ENCODE measurements at regions not wholly inside any gene's neighbourhood (a gene's known extent, or its start where the extent isn't known, plus 50 kb on each side); places are given as distances from the start of the nearest gene placed in this dataset.
A peak's percentile ranks its signal among the peaks of the same experiment; 100 is the strongest.
"Not testable (repeated sequence)": the region's sequence is repeated elsewhere in the genome, so short reads cannot be mapped to it uniquely, and the experiment has no call there.

DNA sequence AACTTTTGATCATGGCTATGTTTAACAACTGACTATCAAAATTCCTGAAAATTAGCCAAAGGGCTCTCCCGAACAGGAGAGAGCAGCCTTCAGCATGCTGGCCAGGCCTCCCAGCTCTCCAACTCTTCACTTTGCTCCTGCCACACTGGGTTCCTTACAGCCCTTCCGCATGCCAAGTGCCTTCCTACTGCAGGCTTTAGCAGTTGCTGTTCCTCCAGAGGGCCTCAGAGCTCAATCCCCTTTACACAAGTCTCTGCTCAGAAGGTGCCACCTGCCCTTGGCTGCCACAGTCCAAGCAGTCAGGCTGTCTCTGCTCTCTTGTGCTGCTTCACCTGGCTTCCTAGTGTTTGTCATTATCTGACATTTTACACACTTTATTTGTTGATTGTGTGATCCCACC is 553.1 kb upstream of the PPP2R3A start:
- Histone ChIP-seq H3K4me3 (no peak overlapping the region), H3K4me1 (no peaks in the 10 kb centered on the region), H3K36me3 (no peaks in the 10 kb centered on the region), H3K9me3 (no peaks in the 10 kb centered on the region), H3K27ac (no peak overlapping the region), H3K27me3 (no peaks in the 10 kb centered on the region)
- DNase-seq = no peak
- 56 to 60% methylated on average over 2 of the region's 2 CpGs for WGBS, 2 donors
- TF ChIP-seq, protein P1, sequence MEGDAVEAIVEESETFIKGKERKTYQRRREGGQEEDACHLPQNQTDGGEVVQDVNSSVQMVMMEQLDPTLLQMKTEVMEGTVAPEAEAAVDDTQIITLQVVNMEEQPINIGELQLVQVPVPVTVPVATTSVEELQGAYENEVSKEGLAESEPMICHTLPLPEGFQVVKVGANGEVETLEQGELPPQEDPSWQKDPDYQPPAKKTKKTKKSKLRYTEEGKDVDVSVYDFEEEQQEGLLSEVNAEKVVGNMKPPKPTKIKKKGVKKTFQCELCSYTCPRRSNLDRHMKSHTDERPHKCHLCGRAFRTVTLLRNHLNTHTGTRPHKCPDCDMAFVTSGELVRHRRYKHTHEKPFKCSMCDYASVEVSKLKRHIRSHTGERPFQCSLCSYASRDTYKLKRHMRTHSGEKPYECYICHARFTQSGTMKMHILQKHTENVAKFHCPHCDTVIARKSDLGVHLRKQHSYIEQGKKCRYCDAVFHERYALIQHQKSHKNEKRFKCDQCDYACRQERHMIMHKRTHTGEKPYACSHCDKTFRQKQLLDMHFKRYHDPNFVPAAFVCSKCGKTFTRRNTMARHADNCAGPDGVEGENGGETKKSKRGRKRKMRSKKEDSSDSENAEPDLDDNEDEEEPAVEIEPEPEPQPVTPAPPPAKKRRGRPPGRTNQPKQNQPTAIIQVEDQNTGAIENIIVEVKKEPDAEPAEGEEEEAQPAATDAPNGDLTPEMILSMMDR (IDR thresholded peaks at IDR 0.05) = no peak
- ATAC-seq = no peak
- intact Hi-C loops (cut with DNase I) = no loop called here

DNA sequence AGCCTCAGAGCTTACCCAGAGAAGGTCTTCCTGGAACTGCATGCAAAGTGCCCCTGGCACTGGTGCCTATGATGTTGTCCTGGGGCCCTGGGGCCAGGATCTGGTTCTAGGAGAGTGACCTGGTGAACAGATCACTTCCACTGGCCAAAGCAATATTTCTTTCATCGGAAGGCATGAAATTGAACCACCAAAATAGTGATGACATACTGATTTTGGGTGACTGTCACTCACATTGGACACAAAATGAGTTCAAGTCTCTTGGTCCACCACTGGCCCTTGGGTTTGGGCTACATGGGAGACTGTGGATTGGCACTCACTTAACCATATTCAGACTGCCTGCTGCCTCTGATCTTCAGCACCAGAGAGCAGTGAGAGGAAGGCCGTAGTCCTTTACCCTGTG is 549.3 kb upstream of the PPP2R3A start:
- H3K4me1 ChIP-seq = no peaks in the 10 kb centered on the region
- H3K36me3 ChIP-seq = no peaks in the 10 kb centered on the region
- TF ChIP-seq, protein P1 (IDR thresholded peaks at IDR 0.05) = no peak
- WGBS, 2 donors = 74 to 87% methylated on average over 2 of the region's 2 CpGs
- intact Hi-C loops (cut with DNase I) = no loop called here
- no peaks in the 10 kb centered on the region for H3K9me3 ChIP-seq
- no peak for ATAC-seq
- DNase-seq = no peak
- H3K4me3 ChIP-seq = no peak overlapping the region
- H3K27ac ChIP-seq = no peak overlapping the region
- H3K27me3 ChIP-seq = no peaks in the 10 kb centered on the region

DNA sequence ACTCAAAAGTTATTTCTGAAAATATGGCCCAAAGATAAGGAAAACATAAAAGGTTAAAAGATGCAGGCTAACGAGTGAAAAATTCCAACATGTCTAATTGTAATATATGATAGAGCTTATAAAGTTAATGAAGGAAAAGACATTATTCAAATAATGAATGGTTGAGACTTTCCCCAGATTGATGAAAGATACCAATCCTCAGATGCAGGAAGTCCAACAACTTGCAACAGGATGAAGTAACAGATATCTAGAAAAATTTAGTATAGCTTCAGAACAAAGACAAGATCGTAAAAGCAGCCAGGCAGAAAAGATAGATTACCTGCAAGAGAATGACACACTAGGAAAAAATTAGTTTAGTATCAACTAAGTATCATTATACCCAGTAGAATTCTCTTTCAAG is 546.4 kb upstream of the PPP2R3A start:
- TF ChIP-seq, protein P1 (IDR thresholded peaks at IDR 0.05) = no peak
- intact Hi-C loops (cut with DNase I) = no loop called here
- ATAC-seq = no peak
- no peak for DNase-seq
- Histone ChIP-seq H3K4me1 (no peaks in the 10 kb centered on the region), H3K9me3 (no peaks in the 10 kb centered on the region), H3K27ac (no peak overlapping the region), H3K4me3 (no peak overlapping the region), H3K27me3 (no peaks in the 10 kb centered on the region), H3K36me3 (no peaks in the 10 kb centered on the region)
- 58 to 61% methylated on average over 2 of the region's 2 CpGs for WGBS, 2 donors

DNA sequence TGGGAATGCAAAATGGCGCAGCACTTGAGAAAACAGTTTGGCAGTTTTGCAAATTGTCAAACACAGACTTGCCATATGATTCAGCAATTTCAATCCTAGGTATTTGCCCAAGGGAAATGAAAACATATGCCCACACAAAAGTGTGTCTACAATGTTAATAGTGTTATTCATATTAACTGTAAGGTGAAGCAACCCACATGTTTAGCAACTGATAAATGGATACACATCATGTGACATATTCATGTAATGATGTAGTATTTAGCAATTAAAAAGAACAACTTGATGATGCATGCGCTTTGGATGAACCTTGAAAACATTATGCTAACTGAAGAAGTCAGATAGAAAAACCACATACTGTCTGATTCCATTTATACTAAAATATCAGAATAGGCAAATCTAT is 539.0 kb upstream of the PPP2R3A start:
- H3K9me3 ChIP-seq = no peaks in the 10 kb centered on the region
- ATAC-seq (no peak), DNase-seq (no peak)
- peaks cover 0 to 5% (median 0%) of the 10 kb centered on the region in 7 donors for H3K27me3 ChIP-seq
- H3K36me3 ChIP-seq = no peaks in the 10 kb centered on the region
- WGBS, 2 donors = 91 to 92% methylated on average over 2 of the region's 2 CpGs
- no peak overlapping the region for H3K27ac ChIP-seq
- H3K4me3 ChIP-seq = no peak overlapping the region
- intact Hi-C loops (cut with DNase I) = no loop called here
- no peaks in the 10 kb centered on the region for H3K4me1 ChIP-seq
- TF ChIP-seq, protein P1 (IDR thresholded peaks at IDR 0.05) = no peak

DNA sequence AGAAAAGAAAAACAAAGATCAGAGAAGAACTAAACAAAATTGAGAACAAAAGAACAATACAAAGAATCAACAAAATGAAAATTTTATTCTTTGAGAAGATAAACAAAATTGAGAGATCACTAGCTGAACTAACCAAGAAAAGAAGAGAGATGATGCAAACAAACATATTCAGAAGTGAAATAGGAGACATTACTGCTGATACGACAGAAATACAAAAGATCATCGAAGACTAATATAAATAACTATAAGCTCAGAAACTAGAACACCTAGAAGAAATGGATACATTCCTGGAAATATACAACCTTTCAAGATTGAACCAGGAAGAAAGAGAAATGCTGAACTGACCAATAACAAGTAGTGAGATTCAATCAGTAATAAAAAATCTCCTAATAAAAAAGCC is 533.1 kb upstream of the PPP2R3A start:
- Histone ChIP-seq H3K27me3 (peaks cover 0 to 5% (median 0%) of the 10 kb centered on the region in 7 donors), H3K4me1 (no peaks in the 10 kb centered on the region), H3K4me3 (no peak overlapping the region), H3K36me3 (no peaks in the 10 kb centered on the region), H3K9me3 (peaks cover 0 to 5% (median 0%) of the 10 kb centered on the region in 11 donors), H3K27ac (no peak overlapping the region)
- DNase-seq = no peak
- intact Hi-C loops (cut with DNase I) = no loop called here
- 87 to 88% methylated on average over 2 of the region's 2 CpGs for WGBS, 2 donors
- TF ChIP-seq, protein P1 (IDR thresholded peaks at IDR 0.05) = no peak
- no peak for ATAC-seq

DNA sequence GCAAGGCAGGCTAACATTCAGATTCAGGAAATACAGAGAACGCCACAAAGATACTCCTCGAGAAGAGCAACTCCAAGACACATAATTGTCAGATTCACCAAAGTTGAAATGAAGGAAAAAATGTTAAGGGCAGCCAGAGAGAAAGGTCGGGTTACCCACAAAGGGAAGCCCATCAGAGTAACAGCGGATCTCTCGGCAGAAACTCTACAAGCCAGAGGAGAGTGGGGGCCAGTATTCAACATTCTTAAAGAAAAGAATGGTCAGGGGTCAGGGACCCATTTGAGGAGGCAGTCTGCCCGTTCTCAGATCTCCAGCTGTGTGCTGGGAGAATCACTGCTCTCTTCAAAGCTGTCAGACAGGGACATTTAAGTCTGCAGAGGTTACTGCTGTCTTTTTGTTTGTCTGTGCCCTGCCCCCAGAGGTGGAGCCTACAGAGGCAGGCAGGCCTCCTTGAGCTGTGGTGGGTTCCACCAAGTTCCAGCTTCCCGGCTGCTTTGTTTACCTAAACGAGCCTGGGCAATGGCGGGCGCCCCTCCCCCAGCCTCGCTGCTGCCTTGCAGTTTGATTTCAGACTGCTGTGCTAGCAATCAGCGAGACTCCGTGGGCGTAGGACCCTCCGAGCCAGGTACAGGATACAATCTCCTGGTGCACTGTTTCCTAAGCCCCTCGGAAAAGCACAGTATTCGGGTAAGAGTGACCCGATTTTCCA is 526.5 kb upstream of the PPP2R3A start:
- DNase-seq; H3K4me1 ChIP-seq; H3K27me3 ChIP-seq; H3K9me3 ChIP-seq; H3K27ac ChIP-seq; ATAC-seq; intact Hi-C loops (cut with DNase I); H3K36me3 ChIP-seq: not testable (repeated sequence)
- peak overlapping the region in 1 of 10 donors; percentile 18 for H3K4me3 ChIP-seq
- WGBS, 2 donors = 70 to 72% methylated on average over 16 of the region's 18 CpGs

DNA sequence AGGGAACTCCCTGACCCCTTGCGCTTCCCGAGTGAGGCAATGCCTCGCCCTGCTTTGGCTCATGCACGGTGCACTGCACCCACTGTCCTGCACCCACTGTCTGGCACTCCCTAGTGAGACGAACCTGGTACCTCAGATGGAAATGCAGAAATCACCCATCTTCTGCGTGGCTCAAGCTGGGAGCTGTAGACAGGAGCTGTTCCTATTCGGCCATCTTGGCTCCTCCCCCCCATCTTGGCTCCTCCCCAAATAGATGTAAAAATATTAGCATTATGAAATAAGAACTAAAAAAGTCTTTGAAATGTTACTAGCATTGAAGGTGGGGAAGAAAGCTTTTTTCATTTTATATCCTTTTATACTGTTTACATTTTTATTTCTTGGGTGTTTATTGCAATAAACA is 525.9 kb upstream of the PPP2R3A start:
- 80 to 84% methylated on average over 7 of the region's 7 CpGs for WGBS, 2 donors
- H3K4me1 ChIP-seq; intact Hi-C loops (cut with DNase I); DNase-seq; H3K9me3 ChIP-seq; H3K27ac ChIP-seq; ATAC-seq; H3K27me3 ChIP-seq; H3K36me3 ChIP-seq: not testable (repeated sequence)
- H3K4me3 ChIP-seq = peak overlapping the region in 1 of 10 donors; percentile 18
